H1 (cell line): ENCODE measurements at regions not wholly inside any gene's neighbourhood (a gene's known extent, or its start where the extent isn't known, plus 50 kb on each side); places are given as distances from the start of the nearest gene placed in this dataset.
"Not testable (repeated sequence)": the region's sequence is repeated elsewhere in the genome, so short reads cannot be mapped to it uniquely, and the experiment has no call there.

Experiments
- CTCF ChIA-PET: fragments of 300-600 bp; sonication (Branson Sonifier 250); formaldehyde crosslinking; loops from one replicate; lab custom pipeline; 2021; ENCODE audit not compliant: partially characterized antibody; lab: Charles Lee
- POLR2A ChIA-PET: fragments of 300-600 bp; sonication (Branson Sonifier 250); formaldehyde crosslinking; loops from one replicate; lab custom pipeline; 2021; ENCODE audit warnings: inconsistent platforms; ENCODE audit not compliant: partially characterized antibody; lab: Charles Lee
- DNase-seq, 2 experiments: peaks; one replicate each; pipeline versions ENCODE4 v3.0.0 to v3.0.0-alpha.2; 2010 to 2022; ENCODE audit warnings: low spot score in 2 of 2, low read depth in 1 of 2, mixed read lengths in 1 of 2
- FAIRE-seq: peaks from 2 replicates; lab custom pipeline; 2011; peaks lifted over from hg19 to GRCh38; lab: Jason Lieb, UNC
- H2AFZ ChIP-seq: 2 replicates; pipeline ENCODE4 v1.8.1; 2012; ENCODE audit warnings: low read length, inconsistent platforms
- H2AK5ac ChIP-seq: 2 replicates; pipeline ENCODE4 v1.6.1; 2013; ENCODE audit warnings: low read depth, low read length
- H2BK120ac ChIP-seq: replicated peaks from 2 replicates; pipeline ENCODE3; 2013; ENCODE audit warnings: low read depth, low read length, inconsistent platforms
- H2BK12ac ChIP-seq: 2 replicates; pipeline ENCODE4 v1.6.1; 2013; ENCODE audit warnings: low read depth, low read length
- H2BK15ac ChIP-seq: 2 replicates; pipeline ENCODE4 v1.6.1; 2013; ENCODE audit warnings: low read length
- H2BK20ac ChIP-seq: 2 replicates; pipeline ENCODE4 v1.6.1; 2013; ENCODE audit warnings: low read length
- H2BK5ac ChIP-seq: 2 replicates; pipeline ENCODE4 v1.6.1; 2013; ENCODE audit warnings: low read depth, low read length
- H3K14ac ChIP-seq: 2 replicates; pipeline ENCODE4 v1.6.1; 2013; ENCODE audit warnings: inconsistent platforms; ENCODE audit not compliant: insufficient read length
- H3K18ac ChIP-seq: 2 replicates; pipeline ENCODE4 v1.6.1; 2013; ENCODE audit warnings: low read length; ENCODE audit errors: extremely low read depth
- H3K23ac ChIP-seq: 2 replicates; pipeline ENCODE4 v1.6.1; 2013; ENCODE audit warnings: inconsistent platforms; ENCODE audit not compliant: insufficient read length
- H3K23me2 ChIP-seq: 2 replicates; pipeline ENCODE4 v1.6.1; 2013; ENCODE audit warnings: low read depth, low read length
- H3K27ac ChIP-seq: 2 replicates; pipeline ENCODE4 v1.6.1; 2011; ENCODE audit warnings: low read depth, low read length, inconsistent platforms
- H3K27me3 ChIP-seq, 4 experiments: replicated peaks in 1 of 4; 1 replicate in 1 of 4; 2 replicates in 3 of 4; pipeline versions ENCODE4 v1.6.1 to v1.8.1; 2011 to 2013; ENCODE audit warnings: low read length in 3 of 4, mild to moderate bottlenecking in 3 of 4, inconsistent platforms in 2 of 4, mixed read lengths in 2 of 4, moderate library complexity in 1 of 4; ENCODE audit not compliant: control insufficient read depth in 3 of 4, insufficient read depth in 3 of 4; ENCODE audit errors: extremely low read depth in 1 of 4
- H3K36me3 ChIP-seq, 4 experiments: 2 replicates each; pipeline versions ENCODE4 v1.6.1 to v1.8.1; 2011 to 2013; ENCODE audit warnings: mild to moderate bottlenecking in 4 of 4, low read length in 3 of 4, moderate library complexity in 2 of 4, control low read depth in 1 of 4, inconsistent platforms in 1 of 4; ENCODE audit not compliant: insufficient read depth in 4 of 4, control insufficient read depth in 2 of 4
- H3K4ac ChIP-seq: replicated peaks from 2 replicates; pipeline ENCODE3; 2013; ENCODE audit warnings: low read length, low read depth, mixed read lengths, inconsistent platforms; ENCODE audit not compliant: insufficient read length
- H3K4me1 ChIP-seq, 4 experiments: replicated peaks in 1 of 4; 1 replicate in 1 of 4; 2 replicates in 3 of 4; pipeline versions ENCODE4 v1.6.1 to v1.8.1; 2011 to 2013; ENCODE audit warnings: low read length in 3 of 4, inconsistent platforms in 2 of 4, mixed read lengths in 1 of 4; ENCODE audit not compliant: insufficient read depth in 4 of 4, control insufficient read depth in 3 of 4
- H3K4me2 ChIP-seq, 2 experiments: 2 replicates each; pipeline versions ENCODE4 v1.6.1 to v1.8.1; 2011 to 2013; ENCODE audit warnings: low read depth in 2 of 2, low read length in 2 of 2, control low read depth in 1 of 2, inconsistent platforms in 1 of 2, mild to moderate bottlenecking in 1 of 2; ENCODE audit not compliant: insufficient read depth in 1 of 2
- H3K4me3 ChIP-seq, 4 experiments: fragments of 200-600, 300-600 bp in 1 of 4; sonication (generic), shearing (Covaris generic), sonication (Bioruptor Twin) in 1 of 4; 2 replicates each; pipeline versions ENCODE4 v1.5.1 to v1.8.1; 2011 to 2016; ENCODE audit warnings: low read length in 4 of 4, low read depth in 3 of 4, control low read depth in 2 of 4, inconsistent platforms in 2 of 4, mild to moderate bottlenecking in 2 of 4, mixed read lengths in 1 of 4, moderate library complexity in 1 of 4; ENCODE audit not compliant: insufficient read depth in 2 of 4; ENCODE audit errors: extremely low read depth in 1 of 4
- H3K56ac ChIP-seq: replicated peaks from 2 replicates; pipeline ENCODE3; 2013; ENCODE audit warnings: low read depth, mild to moderate bottlenecking, mixed read lengths, low read length, inconsistent platforms; ENCODE audit not compliant: insufficient read length
- H3K79me1 ChIP-seq: 2 replicates; pipeline ENCODE4 v1.6.1; 2013; ENCODE audit warnings: low read depth, low read length, control low read depth
- H3K79me2 ChIP-seq, 2 experiments: 2 replicates each; pipeline versions ENCODE4 v1.6.1 to v1.8.1; 2012 to 2013; ENCODE audit warnings: low read length in 2 of 2, mild to moderate bottlenecking in 2 of 2, inconsistent platforms in 1 of 2; ENCODE audit not compliant: insufficient read depth in 2 of 2, control insufficient read depth in 1 of 2
- H3K9ac ChIP-seq, 4 experiments: replicated peaks in 1 of 4; 1 replicate in 1 of 4; 2 replicates in 3 of 4; pipeline versions ENCODE4 v1.6.1 to v1.8.1; 2011 to 2013; ENCODE audit warnings: low read depth in 3 of 4, low read length in 3 of 4, control low read depth in 2 of 4, mild to moderate bottlenecking in 2 of 4, moderate library complexity in 2 of 4, inconsistent platforms in 1 of 4; ENCODE audit errors: extremely low read depth in 1 of 4
- H3K9me3 ChIP-seq, 2 experiments: 2 replicates each; pipeline versions ENCODE4 v1.6.1 to v1.8.1; 2012 to 2013; ENCODE audit warnings: mild to moderate bottlenecking in 2 of 2, moderate library complexity in 2 of 2, control low read depth in 1 of 2, inconsistent platforms in 1 of 2, low read depth in 1 of 2, low read length in 1 of 2, mixed read lengths in 1 of 2; ENCODE audit not compliant: insufficient read depth in 2 of 2
- H4K20me1 ChIP-seq, 2 experiments: replicated peaks in 1 of 2; 2 replicates each; pipeline versions ENCODE3 to v1.8.1; 2011 to 2013; ENCODE audit warnings: inconsistent platforms in 2 of 2, low read length in 2 of 2, mild to moderate bottlenecking in 1 of 2; ENCODE audit not compliant: insufficient read depth in 2 of 2, control insufficient read depth in 1 of 2
- H4K5ac ChIP-seq: 2 replicates; pipeline ENCODE4 v1.6.1; 2013; ENCODE audit warnings: low read length, low read depth, mixed read lengths, inconsistent platforms; ENCODE audit not compliant: insufficient read length
- H4K8ac ChIP-seq: 2 replicates; pipeline ENCODE4 v1.8.0; 2013; ENCODE audit warnings: mild to moderate bottlenecking, moderate library complexity, low read length, inconsistent platforms; ENCODE audit not compliant: insufficient read depth; ENCODE audit errors: extremely low read depth
- H4K91ac ChIP-seq: replicated peaks from 2 replicates; pipeline ENCODE3; 2013; ENCODE audit warnings: low read length, mixed read lengths, inconsistent platforms; ENCODE audit not compliant: insufficient read length
- SUZ12 ChIP-seq: fragments of 200-600 bp; sonication (generic); IDR thresholded peaks from 2 replicates; pipeline ENCODE4 v1.6.1; 2012; ENCODE audit warnings: mild to moderate bottlenecking, inconsistent platforms, low read length, moderate library complexity, mixed read lengths
- WGBS, 2 experiments: shearing (Covaris generic) in 1 of 2; methylation state at CpG; one replicate each; pipeline versions ENCODE4 v1.1.6 to v1.1.7; 2013 to 2015; ENCODE audit warnings: low lambda C conversion rate in 2 of 2, mixed read lengths in 2 of 2, inconsistent platforms in 1 of 2, low coverage in 1 of 2, missing lambda C conversion rate in 1 of 2; ENCODE audit not compliant: insufficient replicate concordance in 2 of 2, insufficient coverage in 1 of 2, insufficient read length in 1 of 2; ENCODE audit errors: extremely low coverage in 1 of 2, missing lambda C conversion rate in 1 of 2; 5-methylcytosine and 5-hydroxymethylcytosine counted together
- TF ChIP-seq, protein P1 (sequence below): IDR thresholded peaks from 2 replicates; pipeline ENCODE4 v1.6.1; 2012; ENCODE audit warnings: inconsistent platforms

DNA sequence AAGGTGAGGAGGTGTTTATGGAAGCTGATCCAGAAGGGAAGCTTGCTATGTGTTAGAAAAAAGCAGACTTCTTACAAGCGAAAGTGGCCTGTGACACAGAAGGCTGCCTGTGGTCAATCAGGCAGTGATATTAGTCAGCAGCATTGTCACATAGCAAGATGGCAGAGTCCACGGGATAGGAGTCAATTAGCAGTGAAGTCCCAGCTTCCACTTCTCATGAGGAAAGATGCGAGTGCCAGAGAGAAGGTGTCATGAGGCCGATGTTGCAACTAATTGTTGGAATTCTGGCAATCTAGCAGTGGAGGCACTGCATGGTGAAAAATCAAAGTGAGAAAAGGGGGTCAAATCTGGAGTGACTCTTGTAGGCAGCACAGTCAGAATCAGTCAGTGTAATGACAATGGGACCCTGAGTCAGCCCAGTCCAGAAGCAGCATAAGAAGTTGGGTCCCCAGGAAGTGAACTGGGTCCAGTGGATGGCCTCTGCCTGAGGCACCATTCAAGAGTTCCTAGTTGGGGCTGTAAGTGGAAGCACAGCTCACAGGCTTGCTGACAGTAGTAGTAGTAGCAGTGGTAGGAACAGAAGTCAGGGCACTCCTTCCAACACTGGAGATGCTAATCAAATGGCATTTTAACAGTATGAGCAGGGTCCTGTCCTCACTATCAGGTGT, 85.1 kb downstream of the TNFRSF13B start (continued):
- TF ChIP-seq SUZ12, result no peak
- TF ChIP-seq, protein P1, sequence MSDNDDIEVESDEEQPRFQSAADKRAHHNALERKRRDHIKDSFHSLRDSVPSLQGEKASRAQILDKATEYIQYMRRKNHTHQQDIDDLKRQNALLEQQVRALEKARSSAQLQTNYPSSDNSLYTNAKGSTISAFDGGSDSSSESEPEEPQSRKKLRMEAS, result no peak

- not testable (repeated sequence) for H3K36me3 ChIP-seq, H3K56ac ChIP-seq, H3K4me2 ChIP-seq, H3K14ac ChIP-seq, H3K79me1 ChIP-seq, H2BK120ac ChIP-seq, H2AK5ac ChIP-seq, H3K27me3 ChIP-seq, H4K5ac ChIP-seq, H4K91ac ChIP-seq, H3K9ac ChIP-seq, H2BK15ac ChIP-seq, H3K4ac ChIP-seq, H3K4me1 ChIP-seq, H2BK20ac ChIP-seq, H2BK5ac ChIP-seq, H2AFZ ChIP-seq, H3K18ac ChIP-seq, H2BK12ac ChIP-seq, H3K79me2 ChIP-seq, H3K23ac ChIP-seq, H3K4me3 ChIP-seq, H3K27ac ChIP-seq, DNase-seq, H3K23me2 ChIP-seq, H3K9me3 ChIP-seq, H4K20me1 ChIP-seq, H4K8ac ChIP-seq
- whole genome bisulfite sequencing, 2 experiments, result 78% methylated on average over 2 of the region's 6 CpGs; no CpG with 5 or more reads in 1 of the 2 experiments
- CTCF ChIA-PET, result interaction anchor here (1.6 kb wide), 1 partner anchor 30 kb away, joined by 3 read pairs; no protein-coding TSS in a partner anchor
- POLR2A ChIA-PET, result interaction anchor here (1.4 kb wide), 1 partner anchor 8 kb away, joined by 3 read pairs; no protein-coding TSS in a partner anchor
- FAIRE-seq, result peak; percentile 72
Measured at GRCh38 chr17:16885204-16885603, 86.7 kb downstream of the TNFRSF13B start.
